HCT116 (cell line): ENCODE measurements at regions not wholly inside any gene's neighbourhood (a gene's known extent, or its start where the extent isn't known, plus 50 kb on each side); places are given as distances from the start of the nearest gene placed in this dataset.

Experiments
- ATAC-seq: fragments of 200-7000 bp; cut with Tn5 transposase; 2 replicates; pipeline ENCODE4 v1.9.1; 2020; ENCODE audit warnings: mild to moderate bottlenecking, moderate library complexity
- BruUV-seq: library from RNA; stranded (reverse); fragments of 400-500 nt; replicated peaks from 2 replicates; lab custom pipeline; 2021; lab: Mats Ljungman, UMichigan
- CTCF ChIA-PET: fragments of 300-600 bp; sonication (Branson Sonifier 250); formaldehyde crosslinking; loops from one replicate; lab custom pipeline; 2021; ENCODE audit warnings: antibody characterized with exemption; lab: Charles Lee
- POLR2A ChIA-PET: fragments of 300-600, 350-600 bp; sonication (Branson Sonifier 250); formaldehyde crosslinking; loops from one replicate; lab custom pipeline; 2021; ENCODE audit warnings: antibody characterized with exemption; lab: Charles Lee
- RAD21 ChIA-PET, 2 experiments: fragments of 300-600 bp; sonication (Branson Sonifier 250); formaldehyde crosslinking; loops; one replicate each; lab custom pipeline; 2023; ENCODE audit warnings: low total read pairs in 2 of 2; ENCODE audit not compliant: uncharacterized antibody in 2 of 2, unreplicated experiment in 2 of 2, low non-redundant PET in 1 of 2; lab: Charles Lee
- DNase-seq: peaks from one replicate; pipeline ENCODE4 v3.0.0-alpha.2; 2010; ENCODE audit warnings: low read depth, low spot score
- H2AFZ ChIP-seq: fragments of 200-600 bp; shearing (Covaris generic), sonication (generic); 2 replicates; pipeline ENCODE4 v1.6.1; 2017; ENCODE audit warnings: low read depth, mixed run types, mixed read lengths, antibody characterized with exemption, low read length; ENCODE audit not compliant: poor library complexity, severe bottlenecking
- H3K27ac ChIP-seq: 2 replicates; pipeline ENCODE4 v1.5.1; 2012; ENCODE audit warnings: low read depth, low read length
- H3K27me3 ChIP-seq: fragments of 200-600 bp; sonication (generic); 2 replicates; pipeline ENCODE4 v1.6.1; 2016; ENCODE audit warnings: mixed run types, low read length, mixed read lengths; ENCODE audit not compliant: insufficient read depth
- H3K36me3 ChIP-seq, 2 experiments: fragments of 200-500 bp in 1 of 2; fragments of 200-600 bp in 1 of 2; sonication (Bioruptor generic) in 1 of 2; sonication (generic) in 1 of 2; 2 replicates each; pipeline versions ENCODE4 v1.5.1 to v1.6.1; 2014 to 2016; ENCODE audit warnings: low read length in 2 of 2, inconsistent platforms in 1 of 2, mixed read lengths in 1 of 2, mixed run types in 1 of 2; ENCODE audit not compliant: insufficient read depth in 2 of 2, control insufficient read depth in 1 of 2
- H3K4me1 ChIP-seq, 2 experiments: fragments of 200-600 bp in 1 of 2; sonication (generic) in 1 of 2; 2 replicates each; pipeline versions ENCODE4 v1.5.1 to v1.6.1; 2012 to 2017; ENCODE audit warnings: low read length in 2 of 2, inconsistent platforms in 1 of 2, mild to moderate bottlenecking in 1 of 2, mixed read lengths in 1 of 2, mixed run types in 1 of 2, moderate library complexity in 1 of 2; ENCODE audit not compliant: insufficient read depth in 2 of 2, control insufficient read depth in 1 of 2
- H3K4me2 ChIP-seq: fragments of 200-600 bp; sonication (generic); 2 replicates; pipeline ENCODE4 v1.6.1; 2017; ENCODE audit warnings: mixed run types, low read length, mixed read lengths
- H3K4me3 ChIP-seq, 2 experiments: fragments of 200-600 bp in 1 of 2; sonication (generic) in 1 of 2; replicated peaks in 1 of 2; 2 replicates each; pipeline ENCODE4 v1.5.1; 2011 to 2016; ENCODE audit warnings: low read length in 2 of 2, control low read depth in 1 of 2, low read depth in 1 of 2, mild to moderate bottlenecking in 1 of 2, mixed read lengths in 1 of 2, mixed run types in 1 of 2
- H3K79me2 ChIP-seq: fragments of 200-600 bp; sonication (generic); 2 replicates; pipeline ENCODE4 v1.6.1; 2017; ENCODE audit warnings: mild to moderate bottlenecking, mixed run types, low read length, moderate library complexity, mixed read lengths; ENCODE audit not compliant: insufficient read depth
- H3K9ac ChIP-seq: fragments of 200-600 bp; sonication (generic); 2 replicates; pipeline ENCODE4 v1.6.1; 2016; ENCODE audit warnings: low read length, mixed read lengths
- H3K9me2 ChIP-seq: fragments of 200-600 bp; sonication (generic), shearing (Covaris generic); 2 replicates; pipeline ENCODE4 v1.6.1; 2017; ENCODE audit warnings: mixed run types, mild to moderate bottlenecking, moderate library complexity; ENCODE audit not compliant: insufficient read depth
- H3K9me3 ChIP-seq, 2 experiments: fragments of 200-500 bp in 1 of 2; fragments of 200-600 bp in 1 of 2; sonication (Bioruptor generic) in 1 of 2; sonication (generic) in 1 of 2; 2 replicates each; pipeline ENCODE4 v1.6.1; 2014 to 2017; ENCODE audit warnings: low read length in 2 of 2, mixed read lengths in 2 of 2, inconsistent platforms in 1 of 2, low read depth in 1 of 2, mild to moderate bottlenecking in 1 of 2, mixed run types in 1 of 2, moderate library complexity in 1 of 2; ENCODE audit not compliant: control insufficient read depth in 1 of 2, insufficient read depth in 1 of 2
- H4K20me1 ChIP-seq: fragments of 200-600 bp; sonication (generic), shearing (Covaris generic); 2 replicates; pipeline ENCODE4 v1.6.1; 2017; ENCODE audit warnings: mixed run types, mild to moderate bottlenecking, moderate library complexity; ENCODE audit not compliant: insufficient read depth
- ATF3 ChIP-seq: IDR thresholded peaks from 2 replicates; pipeline ENCODE4 v1.6.1; 2012
- CBX3 ChIP-seq: IDR thresholded peaks from 2 replicates; pipeline ENCODE4 v1.6.1; 2012; ENCODE audit warnings: low read depth
- CEBPB ChIP-seq: IDR thresholded peaks from 2 replicates; pipeline ENCODE4 v1.6.1; 2012; ENCODE audit warnings: low read depth
- ELF1 ChIP-seq: IDR thresholded peaks from 2 replicates; pipeline ENCODE4 v1.6.1; 2012; ENCODE audit warnings: low read depth, borderline replicate concordance
- FOSL1 ChIP-seq: IDR thresholded peaks from 2 replicates; pipeline ENCODE4 v1.6.1; 2012; ENCODE audit warnings: low read depth
- JUND ChIP-seq: IDR thresholded peaks from 2 replicates; pipeline ENCODE4 v1.6.1; 2012
- MAX ChIP-seq: IDR thresholded peaks from 2 replicates; pipeline ENCODE4 v1.6.1; 2012
- POLR2A ChIP-seq: IDR thresholded peaks from 2 replicates; pipeline ENCODE4 v1.7.0; 2011; ENCODE audit warnings: borderline replicate concordance; ENCODE audit not compliant: insufficient read depth, insufficient read length; ENCODE audit errors: extremely low read depth
- RAD21 ChIP-seq: IDR thresholded peaks from 2 replicates; pipeline ENCODE4 v1.6.1; 2012; ENCODE audit warnings: low read depth, mild to moderate bottlenecking
- SIN3A ChIP-seq: IDR thresholded peaks from 2 replicates; pipeline ENCODE4 v1.6.1; 2012; ENCODE audit warnings: low read depth
- SP1 ChIP-seq: IDR thresholded peaks from 2 replicates; pipeline ENCODE4 v1.6.1; 2012; ENCODE audit warnings: low read depth
- SRF ChIP-seq: IDR thresholded peaks from 2 replicates; pipeline ENCODE4 v1.6.1; 2012; ENCODE audit warnings: low read depth
- TCF7L2 ChIP-seq: IDR thresholded peaks from 2 replicates; pipeline ENCODE4 v1.7.0; 2011; ENCODE audit warnings: borderline replicate concordance, inconsistent platforms; ENCODE audit not compliant: insufficient read depth, insufficient read length; ENCODE audit errors: extremely low read depth
- ZFX ChIP-seq: fragments of 450-650 bp; IDR thresholded peaks from 2 replicates; pipeline ENCODE4 v1.6.1; 2017
- ZNF274 ChIP-seq: fragments of 200-500 bp; sonication (Bioruptor generic); IDR thresholded peaks from 2 replicates; pipeline ENCODE4 v1.6.1; 2014; ENCODE audit warnings: mild to moderate bottlenecking, low read depth, low read length, inconsistent platforms
- intact Hi-C: fragments of 100-400 bp; cut with micrococcal nuclease; formaldehyde crosslinking; loops from 2 replicates; pipeline ENCODE4 v1.10.0; 2022
- TF ChIP-seq, protein P1 (sequence below): IDR thresholded peaks from 2 replicates; pipeline ENCODE4 v1.6.1; 2012; ENCODE audit warnings: low read depth
- TF ChIP-seq, protein P2 (sequence below): IDR thresholded peaks from 2 replicates; pipeline ENCODE4 v1.6.1; 2011; ENCODE audit warnings: mild to moderate bottlenecking, low read length, moderate library complexity; ENCODE audit not compliant: insufficient replicate concordance; ENCODE audit errors: extremely low read depth

GRCh38 chr2:100205174-100205573 lies 62.8 kb upstream of the AFF3 start:
- ATAC-seq, result no peak
- TF ChIP-seq, protein P1, sequence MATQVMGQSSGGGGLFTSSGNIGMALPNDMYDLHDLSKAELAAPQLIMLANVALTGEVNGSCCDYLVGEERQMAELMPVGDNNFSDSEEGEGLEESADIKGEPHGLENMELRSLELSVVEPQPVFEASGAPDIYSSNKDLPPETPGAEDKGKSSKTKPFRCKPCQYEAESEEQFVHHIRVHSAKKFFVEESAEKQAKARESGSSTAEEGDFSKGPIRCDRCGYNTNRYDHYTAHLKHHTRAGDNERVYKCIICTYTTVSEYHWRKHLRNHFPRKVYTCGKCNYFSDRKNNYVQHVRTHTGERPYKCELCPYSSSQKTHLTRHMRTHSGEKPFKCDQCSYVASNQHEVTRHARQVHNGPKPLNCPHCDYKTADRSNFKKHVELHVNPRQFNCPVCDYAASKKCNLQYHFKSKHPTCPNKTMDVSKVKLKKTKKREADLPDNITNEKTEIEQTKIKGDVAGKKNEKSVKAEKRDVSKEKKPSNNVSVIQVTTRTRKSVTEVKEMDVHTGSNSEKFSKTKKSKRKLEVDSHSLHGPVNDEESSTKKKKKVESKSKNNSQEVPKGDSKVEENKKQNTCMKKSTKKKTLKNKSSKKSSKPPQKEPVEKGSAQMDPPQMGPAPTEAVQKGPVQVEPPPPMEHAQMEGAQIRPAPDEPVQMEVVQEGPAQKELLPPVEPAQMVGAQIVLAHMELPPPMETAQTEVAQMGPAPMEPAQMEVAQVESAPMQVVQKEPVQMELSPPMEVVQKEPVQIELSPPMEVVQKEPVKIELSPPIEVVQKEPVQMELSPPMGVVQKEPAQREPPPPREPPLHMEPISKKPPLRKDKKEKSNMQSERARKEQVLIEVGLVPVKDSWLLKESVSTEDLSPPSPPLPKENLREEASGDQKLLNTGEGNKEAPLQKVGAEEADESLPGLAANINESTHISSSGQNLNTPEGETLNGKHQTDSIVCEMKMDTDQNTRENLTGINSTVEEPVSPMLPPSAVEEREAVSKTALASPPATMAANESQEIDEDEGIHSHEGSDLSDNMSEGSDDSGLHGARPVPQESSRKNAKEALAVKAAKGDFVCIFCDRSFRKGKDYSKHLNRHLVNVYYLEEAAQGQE, result no peak
- TF ChIP-seq SP1 (no peak), CEBPB (no peak), ZNF274 (no peak), SRF (no peak), ZFX (no peak), SIN3A (no peak), JUND (no peak), FOSL1 (no peak), ATF3 (no peak), ELF1 (no peak), TCF7L2 (no peak), CBX3 (no peak), RAD21 (no peak), MAX (no peak), POLR2A (no peak)
- TF ChIP-seq, protein P2, sequence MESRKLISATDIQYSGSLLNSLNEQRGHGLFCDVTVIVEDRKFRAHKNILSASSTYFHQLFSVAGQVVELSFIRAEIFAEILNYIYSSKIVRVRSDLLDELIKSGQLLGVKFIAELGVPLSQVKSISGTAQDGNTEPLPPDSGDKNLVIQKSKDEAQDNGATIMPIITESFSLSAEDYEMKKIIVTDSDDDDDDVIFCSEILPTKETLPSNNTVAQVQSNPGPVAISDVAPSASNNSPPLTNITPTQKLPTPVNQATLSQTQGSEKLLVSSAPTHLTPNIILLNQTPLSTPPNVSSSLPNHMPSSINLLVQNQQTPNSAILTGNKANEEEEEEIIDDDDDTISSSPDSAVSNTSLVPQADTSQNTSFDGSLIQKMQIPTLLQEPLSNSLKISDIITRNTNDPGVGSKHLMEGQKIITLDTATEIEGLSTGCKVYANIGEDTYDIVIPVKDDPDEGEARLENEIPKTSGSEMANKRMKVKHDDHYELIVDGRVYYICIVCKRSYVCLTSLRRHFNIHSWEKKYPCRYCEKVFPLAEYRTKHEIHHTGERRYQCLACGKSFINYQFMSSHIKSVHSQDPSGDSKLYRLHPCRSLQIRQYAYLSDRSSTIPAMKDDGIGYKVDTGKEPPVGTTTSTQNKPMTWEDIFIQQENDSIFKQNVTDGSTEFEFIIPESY, result no peak
- TF ChIP-seq, all 23 proteins: peak for 0
- no peaks in the 10 kb centered on the region for H3K36me3 ChIP-seq
- intact Hi-C loops, result no loop called here
- no peaks in the 10 kb centered on the region for H3K9me2 ChIP-seq
- H3K27me3 ChIP-seq, result 0 out of 2 replicates have a peak, but pooled peaks cover 4% of the 10 kb centered on the region
- CTCF ChIA-PET, result no interaction called here
- no peak overlapping the region for H3K9ac ChIP-seq
- H2AFZ ChIP-seq, result no peak overlapping the region
- H3K4me2 ChIP-seq, result no peak overlapping the region
- RAD21 ChIA-PET, result no interaction called here
- H3K4me1 ChIP-seq, result no peaks in the 10 kb centered on the region
- H3K27ac ChIP-seq, result no peak overlapping the region
- no peaks in the 10 kb centered on the region for H3K79me2 ChIP-seq
- no peak for DNase-seq
- no peak overlapping the region for H3K4me3 ChIP-seq
- H4K20me1 ChIP-seq, result no peaks in the 10 kb centered on the region
- H3K9me3 ChIP-seq, result no peaks in the 10 kb centered on the region
- POLR2A ChIA-PET, result no interaction called here
- no TSS peak for BruUV-seq
